ENCODE measurements at regions not wholly inside any gene's neighbourhood (a gene's known extent, or its start where the extent isn't known, plus 50 kb on each side); places are given as distances from the start of the nearest gene placed in this dataset.
"Not testable (repeated sequence)": the region's sequence is repeated elsewhere in the genome, so short reads cannot be mapped to it uniquely, and the experiment has no call there.

DNA sequence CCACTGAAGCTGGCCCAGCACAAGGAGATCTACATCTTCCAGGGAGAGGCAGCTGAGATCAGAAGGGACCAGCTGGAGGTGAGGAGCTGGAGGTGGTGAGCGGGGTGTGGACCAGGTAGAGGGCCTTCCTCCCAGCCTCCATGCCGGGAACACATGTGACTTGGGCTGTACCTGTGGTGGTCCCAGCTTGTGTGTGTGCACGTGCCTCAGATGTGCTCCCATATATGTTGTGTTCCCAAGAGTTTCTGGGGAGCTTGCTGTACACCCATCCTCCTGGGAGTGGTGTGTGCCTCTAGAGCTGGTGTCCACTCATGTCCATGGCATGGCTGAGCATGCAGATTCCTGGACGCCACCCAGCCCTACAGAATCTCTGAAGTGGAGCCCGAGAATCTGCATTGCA is 183.7 kb upstream of the AKAP13 start:
- DNase-seq: not testable (repeated sequence)

DNA sequence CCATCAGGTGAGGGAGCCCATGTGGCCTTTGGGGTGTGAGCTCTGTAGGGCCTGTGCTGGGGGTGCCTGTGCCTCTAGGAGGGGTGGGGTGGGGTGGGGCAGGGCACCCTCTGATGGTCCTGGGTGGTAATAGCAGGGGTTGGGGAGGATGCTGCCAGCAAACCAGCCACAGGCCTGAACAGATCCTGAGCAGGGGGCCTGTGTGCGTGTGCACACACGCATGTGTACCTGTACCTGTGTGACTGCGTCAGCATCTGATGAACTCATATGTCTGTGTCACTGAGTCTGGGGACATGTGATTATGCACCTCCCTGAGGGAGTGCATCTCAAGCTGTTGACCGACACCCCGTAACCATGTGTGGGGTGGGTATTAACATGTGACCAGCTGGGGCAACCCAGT is 182.8 kb upstream of the AKAP13 start:
- not testable (repeated sequence) for DNase-seq

DNA sequence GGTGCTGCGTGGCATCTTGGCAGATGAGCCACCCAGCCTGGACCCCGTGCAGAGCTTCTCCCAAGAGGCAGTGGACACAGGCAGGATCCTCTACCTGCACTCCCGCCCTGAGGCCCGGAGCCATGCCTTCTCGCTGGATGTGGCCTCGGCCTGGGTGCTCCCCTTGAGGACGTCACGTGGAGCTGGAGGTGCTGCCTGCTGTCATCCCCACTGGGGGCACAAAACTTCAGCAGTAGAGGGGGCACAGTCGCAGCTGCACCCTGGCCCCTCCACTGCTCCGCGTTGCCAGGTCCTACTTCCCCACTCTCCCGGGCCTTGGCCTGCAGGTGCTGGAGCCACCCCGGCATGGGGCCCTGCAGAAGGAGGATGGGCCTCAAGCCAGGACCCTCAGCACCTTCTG is 182.0 kb upstream of the AKAP13 start:
- not testable (repeated sequence) for DNase-seq

DNA sequence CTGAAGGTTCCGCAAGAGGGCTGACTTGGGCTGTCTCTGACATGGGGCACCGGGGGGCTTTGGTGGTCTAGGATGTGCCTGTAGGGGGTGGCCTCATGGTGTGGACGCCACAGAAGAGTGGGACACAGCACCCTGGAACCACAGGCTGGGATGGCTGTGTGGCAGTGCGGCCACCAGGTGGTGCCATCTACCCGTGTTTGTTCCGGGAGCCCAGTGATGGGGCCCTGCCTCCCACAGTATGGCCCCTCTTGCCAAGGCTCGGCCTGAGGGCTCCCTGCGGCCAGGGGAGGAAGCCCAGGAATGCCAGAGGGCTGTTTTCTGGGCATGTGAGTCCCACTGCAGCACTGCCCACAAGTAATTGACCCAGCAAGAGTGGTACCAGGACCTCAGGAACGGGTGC is 180.2 kb upstream of the AKAP13 start:
- DNase-seq: not testable (repeated sequence)

DNA sequence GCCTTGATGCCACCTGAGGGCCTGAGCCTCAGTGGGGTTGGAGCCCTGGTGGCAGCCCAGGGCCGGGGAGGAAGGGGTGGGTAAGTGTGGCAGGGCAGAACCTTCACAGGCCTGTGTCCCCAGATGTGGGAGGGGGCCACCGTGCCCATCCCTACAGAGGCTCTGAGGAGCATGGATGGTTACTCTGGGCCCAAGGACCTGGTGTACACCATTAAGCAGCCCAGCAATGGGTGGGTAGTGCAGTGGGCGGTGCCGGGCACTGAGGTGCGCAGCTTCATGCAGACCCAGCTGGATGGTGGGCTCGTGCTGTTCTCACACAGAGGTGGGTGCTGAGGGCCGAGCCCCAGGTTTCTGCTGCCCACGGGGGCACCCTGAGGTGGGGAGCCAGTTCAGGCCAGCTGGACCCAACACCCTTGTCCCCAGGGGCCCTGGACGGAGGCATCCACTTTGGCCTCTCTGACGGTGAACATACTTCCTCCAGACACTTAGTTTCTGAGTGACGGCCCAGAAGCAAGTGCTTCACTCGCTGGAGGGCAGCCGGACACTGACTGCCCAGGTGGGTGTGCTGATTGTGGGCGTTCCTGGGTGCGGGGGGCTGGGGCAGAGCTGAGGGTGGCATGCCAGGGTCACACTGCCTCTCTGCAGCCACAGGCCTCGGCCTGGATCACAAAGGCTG is 179.1 kb upstream of the AKAP13 start:
- not testable (repeated sequence) for DNase-seq

DNA sequence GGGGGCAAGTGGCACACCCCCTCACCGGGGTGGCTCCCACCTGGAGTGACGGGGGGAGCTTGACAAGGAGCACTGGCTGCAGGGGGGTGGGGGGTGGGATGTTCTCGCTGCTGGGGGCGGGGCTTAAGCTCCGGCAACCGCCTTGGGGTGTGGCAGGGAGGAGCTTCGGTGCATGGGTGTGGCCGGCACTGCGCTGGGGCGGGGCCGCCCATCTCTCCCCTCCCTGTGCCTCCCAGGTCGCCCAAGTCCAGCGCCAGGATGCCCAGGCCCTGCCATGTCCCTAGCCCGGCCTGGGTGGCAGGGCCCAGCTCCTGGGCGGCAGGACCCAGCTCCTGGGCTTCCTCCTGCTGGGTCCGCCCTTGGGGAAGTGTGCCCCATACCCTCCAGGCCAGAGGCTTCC is 175.9 kb upstream of the AKAP13 start:
- DNase-seq: not testable (repeated sequence)

DNA sequence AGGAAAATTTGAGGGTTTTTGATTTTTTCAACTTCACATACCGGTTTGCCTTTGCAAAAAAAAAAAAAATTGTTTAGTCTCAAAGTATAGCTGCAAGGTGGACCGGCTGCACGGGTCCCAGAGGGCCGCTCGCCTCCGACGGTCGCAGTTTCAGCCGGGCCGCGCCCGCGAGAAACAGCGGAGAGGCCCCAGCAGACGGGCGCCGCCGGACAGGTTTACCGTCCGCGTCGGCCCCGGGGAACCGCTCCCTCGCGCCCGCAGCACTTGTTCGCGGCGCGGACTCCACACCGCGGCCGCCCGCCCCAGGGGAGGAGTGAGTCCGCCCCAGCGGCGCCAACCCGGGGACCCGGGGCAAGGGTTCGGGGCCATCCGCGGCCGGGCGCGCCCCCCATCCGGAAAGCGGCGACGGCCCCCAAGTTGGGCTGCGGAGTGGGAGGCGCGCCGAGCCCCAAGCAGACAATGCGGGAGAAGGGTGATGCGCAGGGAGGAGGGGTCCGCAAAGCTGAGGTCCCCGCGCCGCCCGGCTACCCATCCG is 146.5 kb upstream of the AKAP13 start:
- not testable (repeated sequence) for DNase-seq

DNA sequence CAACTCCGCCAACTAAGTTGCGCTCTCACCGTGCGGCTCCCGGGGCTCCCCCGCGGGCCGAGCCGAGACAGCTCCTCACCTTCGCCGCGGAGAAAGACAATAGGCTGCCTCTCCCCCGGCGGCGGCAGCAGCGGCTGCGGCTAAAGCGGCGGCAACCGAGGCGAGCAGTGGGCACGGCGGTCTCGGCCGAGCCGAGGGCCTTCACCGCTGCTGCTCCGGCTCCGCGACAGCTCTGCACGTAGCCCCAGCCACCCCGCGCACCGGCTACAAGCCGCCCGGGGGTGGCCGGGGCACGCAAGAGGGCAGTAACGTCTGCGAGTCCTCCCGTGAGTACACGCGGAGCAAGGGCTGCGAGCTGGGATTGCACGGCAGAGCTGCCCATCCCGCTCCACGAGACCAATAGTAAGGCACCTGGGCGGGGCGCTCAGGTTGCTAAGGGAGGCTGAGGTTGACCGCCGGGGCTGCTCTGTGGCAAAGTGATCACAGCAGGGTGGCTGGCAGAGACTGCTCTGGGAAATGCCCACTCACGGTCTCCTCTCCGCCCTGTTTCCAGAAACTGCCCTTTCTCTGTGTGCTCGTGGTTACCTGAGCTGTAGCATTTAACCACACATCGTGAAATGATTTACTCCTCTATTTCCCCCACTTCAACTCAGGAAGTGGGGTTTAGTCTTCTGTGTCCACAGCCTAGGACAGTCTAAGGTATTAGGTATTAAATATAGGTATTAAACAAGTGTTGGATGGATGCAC is 145.8 kb upstream of the AKAP13 start:
- DNase-seq: not testable (repeated sequence)

DNA sequence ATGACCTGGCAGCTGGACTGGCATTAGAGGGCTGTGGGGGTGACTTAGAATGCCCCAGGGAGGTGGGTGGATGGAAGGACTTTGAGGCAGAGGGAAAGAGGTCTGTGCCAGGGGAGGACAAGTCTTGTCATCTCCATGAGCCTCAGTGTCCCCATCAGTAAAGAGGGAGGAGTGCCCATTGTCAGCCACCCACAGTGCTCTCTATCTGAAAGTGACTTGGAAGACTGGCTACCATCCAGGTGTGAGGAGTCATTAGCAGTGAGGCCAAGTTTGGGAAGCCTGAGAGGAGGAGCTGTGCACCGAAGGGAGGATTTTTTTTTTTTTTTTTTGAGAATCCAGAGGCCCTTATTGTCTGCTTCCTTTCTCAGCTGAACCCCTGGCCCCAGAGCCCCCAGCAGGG is 136.3 kb upstream of the AKAP13 start:
- DNase-seq: not testable (repeated sequence)

DNA sequence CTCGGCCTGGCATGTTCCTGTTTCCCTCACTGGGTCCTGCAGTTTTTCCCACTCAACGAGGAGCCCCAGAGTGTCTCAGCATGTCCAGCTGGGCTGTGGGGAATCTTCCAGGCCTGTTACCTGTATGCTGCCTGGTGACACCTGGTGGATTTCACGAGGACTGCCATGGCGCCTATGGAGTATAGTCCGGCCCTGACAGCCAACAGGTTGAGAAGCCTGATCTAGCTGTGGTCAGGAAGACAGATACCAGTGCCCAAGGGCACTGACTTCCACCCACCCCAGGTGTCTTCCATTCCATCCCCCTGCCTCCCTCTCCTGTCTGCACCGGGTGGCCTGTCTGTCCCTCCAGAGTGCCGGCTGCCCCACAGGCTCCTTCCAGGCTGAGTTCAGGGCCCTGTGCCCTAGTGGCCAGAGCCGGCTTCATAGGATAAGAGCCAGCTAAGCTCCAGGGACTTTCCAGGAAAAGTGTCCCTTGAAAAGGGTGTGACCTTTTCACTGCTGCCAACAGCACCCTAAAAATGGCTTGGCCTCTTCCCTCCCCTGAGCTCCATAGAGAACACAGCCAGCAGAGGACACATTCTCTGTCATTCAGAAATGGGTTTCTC is 129.4 kb upstream of the AKAP13 start:
- DNase-seq: not testable (repeated sequence)

DNA sequence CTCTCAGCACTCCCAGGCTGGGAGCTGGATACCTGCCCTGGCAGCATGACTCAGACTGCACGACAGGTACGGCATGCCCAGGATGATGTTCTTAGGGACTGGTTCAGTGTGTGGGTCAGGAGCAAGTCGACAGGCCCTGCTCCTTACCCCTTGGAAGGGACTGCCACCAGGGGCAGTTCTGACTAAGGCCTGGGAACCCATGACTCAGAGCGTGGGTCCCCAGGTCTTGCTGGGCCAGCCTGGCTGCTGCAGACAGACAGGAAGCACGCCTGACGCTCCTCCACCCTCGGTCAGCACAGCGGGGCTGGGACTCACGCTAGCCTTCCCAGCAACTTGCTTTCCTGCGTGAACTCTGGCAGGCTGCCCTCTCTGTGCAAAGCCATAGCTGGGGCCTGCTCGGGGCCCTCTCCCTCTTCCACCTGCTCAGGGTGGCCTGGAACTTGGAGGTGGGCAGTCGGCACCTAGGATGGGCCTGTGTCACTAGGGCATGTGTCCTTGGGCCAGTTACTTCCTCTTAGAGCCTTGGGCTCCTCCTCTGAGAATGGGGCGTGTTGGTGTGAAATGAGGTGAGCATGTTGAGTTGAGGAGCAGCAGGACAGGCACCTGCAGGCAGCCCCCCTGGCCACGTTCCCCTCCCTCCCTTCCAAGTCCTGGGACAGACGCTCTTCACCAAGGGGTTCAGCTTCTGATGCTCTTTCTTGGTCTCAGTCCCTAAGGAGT is 127.0 kb upstream of the AKAP13 start:
- not testable (repeated sequence) for DNase-seq

DNA sequence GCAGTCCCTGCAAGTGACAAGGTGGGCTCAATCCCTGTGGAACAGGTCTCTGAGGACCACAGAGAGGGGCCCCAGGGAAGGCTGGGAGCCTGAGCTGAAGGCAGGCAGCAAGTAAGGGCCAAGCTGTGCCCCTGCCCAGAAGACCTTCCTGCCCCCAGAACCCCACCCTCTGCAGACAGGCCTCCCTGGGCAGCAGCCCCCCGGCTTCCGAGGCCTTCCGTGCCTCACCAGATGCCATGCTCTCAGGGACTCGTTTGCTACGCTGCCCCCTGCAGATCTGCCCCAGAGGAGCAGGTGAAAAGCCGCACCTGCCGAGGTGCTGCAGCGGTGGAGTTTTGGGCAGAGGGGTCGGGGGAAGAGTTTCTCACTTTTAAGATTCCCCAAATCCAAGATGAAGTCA is 125.4 kb upstream of the AKAP13 start:
- not testable (repeated sequence) for DNase-seq

DNA sequence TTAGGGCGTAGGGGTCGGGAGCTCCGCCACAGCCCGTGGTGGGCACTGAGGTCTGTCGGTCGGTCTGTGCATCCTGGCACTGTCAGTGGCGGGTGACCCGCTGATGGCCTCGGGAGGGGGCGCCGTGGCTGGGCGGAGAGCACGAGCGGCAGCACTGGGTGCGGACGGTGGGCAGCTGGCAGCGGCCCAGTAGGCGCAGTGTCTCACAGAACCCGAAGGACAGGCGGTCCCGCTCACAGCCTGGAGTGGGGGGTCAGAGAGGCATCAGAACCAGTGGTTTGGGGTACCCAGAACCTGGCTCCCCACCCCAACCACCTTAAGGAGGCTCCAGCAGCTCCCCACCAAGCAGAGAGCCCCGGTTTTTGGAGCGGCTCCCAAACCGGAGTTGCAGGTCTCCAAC is 124.9 kb upstream of the AKAP13 start:
- DNase-seq: not testable (repeated sequence)

DNA sequence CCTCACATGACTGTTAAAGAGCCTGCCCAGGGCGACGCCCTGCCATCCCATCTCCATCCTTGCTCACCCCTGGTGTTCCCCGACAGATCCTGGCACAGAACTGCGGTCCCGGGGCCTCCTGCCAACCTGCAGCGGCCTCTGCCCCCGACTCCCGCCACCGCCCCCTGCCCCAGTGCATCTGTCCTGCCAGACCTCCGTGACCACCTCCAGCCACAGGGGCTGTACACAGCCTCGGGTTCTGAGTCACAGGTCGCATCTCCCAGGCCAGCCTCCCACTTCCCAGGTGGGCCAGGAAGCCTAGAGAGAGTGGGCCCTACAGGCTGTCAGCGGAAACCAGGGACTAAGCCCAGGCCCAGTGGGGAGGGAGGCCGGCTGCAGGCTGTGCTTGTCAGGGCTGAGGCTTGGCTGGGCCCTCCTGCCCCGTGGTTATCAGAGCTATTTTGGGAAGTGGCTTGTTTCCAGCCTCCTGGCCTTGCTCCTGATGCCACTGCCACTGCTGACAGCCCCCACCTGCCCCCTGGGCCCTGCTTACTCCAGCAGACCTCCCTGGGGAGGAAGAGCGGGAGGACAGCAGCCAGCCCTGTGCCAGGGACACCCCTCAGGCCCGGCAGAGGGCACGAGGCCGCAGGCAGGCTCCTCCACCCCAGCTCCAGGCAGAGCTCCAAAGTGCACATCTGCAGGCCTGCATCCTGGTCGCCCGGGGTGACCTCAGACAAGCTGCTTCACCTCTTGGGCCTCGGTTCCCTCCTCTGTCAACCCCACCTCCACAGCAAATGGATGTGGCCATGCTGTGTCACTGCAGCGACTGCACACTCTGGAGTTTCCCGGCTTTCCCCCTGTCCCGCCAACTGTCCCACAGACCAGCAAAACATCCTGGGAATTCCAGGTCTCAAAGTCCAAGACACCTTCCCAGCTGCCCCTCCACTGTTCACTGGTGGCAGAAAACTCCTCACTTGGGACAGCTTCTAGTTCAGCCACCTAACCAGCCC is 124.1 kb upstream of the AKAP13 start:
- DNase-seq: peak; percentile 9 to 41 (median 22)

DNA sequence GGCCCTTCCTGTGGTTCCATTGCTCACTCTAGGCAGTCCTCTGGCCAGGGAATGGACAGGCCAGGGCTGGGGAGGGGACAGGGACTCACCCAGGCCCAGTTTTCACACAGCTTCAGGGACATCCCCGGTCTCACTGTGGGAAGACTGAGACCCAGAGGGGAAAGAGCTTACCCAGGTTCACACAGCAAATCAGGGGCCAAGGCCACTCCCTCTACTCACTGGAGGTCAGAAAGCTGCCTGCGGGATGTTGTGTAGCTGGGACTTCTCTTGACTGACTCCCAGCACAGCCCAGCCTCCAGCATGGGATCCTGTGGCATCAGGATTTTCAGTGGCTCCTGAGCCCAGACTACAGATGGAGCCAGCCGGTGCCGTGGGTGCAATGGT is 122.3 kb upstream of the AKAP13 start:
- peak in 1 of 3 donors; percentile 9 for DNase-seq

DNA sequence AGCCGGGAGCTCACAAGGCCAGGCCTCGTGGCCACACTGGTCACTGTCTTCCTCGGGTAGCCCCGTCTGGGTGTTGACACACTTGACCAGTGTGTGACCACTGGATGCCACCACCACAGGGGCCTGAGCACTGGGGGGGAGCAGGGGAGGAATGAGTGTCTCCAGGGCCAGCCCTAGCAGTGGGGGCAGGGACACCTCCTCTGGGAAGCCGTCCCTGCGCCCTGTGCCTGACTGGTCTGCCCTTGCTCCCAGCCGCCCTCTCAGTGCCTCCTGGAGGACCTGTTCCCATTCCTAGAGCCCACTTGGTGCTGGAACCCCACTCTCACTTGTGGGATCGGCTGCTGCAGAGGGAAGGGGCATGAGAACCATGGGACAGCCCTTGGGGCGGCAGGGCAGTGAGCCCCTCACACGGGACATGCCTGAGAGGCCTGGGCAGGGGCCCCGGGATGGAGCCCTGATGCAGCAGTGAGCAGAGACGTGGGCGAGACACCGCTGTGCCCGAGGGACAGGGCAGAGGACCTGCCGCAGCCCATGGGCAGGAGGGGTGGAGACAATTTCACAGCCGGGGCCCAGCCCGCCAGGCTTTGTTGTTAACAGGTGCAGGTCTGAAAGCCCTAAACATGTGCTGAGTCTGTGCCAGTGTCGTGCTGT is 121.7 kb upstream of the AKAP13 start:
- DNase-seq: not testable (repeated sequence)

DNA sequence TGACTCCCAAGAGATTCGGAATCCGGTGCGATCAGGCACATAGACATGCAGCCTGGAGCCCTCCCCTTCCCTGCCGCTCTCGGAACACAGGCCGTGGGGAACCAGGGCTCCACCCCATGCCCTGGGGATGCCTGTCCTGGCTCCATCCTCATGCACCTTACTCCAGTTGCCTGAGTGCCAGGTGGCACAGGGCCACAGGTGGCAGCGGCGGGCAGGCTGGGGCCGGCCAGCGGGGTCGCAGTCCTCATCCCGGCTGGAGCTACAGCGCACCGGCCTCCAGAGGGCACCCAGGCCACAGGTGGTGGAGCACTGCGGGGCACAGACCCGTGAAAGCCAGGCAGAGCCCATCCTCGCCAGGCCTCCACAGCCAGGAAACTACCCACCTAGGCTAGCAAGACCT is 119.9 kb upstream of the AKAP13 start:
- DNase-seq: not testable (repeated sequence)

DNA sequence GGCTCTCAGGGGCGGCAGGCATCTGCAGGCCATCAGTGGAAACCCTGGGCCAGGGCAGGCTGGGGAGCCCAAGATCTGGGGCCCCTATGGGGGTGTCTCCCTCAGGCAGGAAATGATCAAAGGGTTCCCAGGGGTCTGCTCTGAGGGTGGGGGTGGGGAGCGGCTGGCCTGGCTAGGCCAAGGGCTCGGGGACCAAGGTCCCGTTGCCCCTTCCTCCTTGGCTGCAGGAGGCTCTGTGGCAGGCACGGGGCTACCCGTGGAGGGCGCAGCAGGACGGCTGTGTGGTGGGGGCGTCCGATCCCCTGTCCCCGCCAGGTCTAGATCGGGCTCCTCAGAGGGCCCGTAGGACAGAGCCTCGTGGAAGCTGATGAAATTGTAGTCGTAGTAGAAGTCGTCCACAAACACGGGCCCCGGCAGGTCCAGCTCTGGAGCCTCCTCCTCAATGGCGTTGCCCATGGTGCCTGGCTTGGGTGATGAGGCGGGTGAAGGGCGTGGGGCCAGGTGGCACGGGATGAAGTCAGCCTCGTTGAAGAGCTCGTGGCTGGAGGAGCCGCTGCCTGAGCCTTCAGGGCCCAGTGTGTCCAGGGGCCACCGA is 117.8 kb upstream of the AKAP13 start:
- DNase-seq: not testable (repeated sequence)

DNA sequence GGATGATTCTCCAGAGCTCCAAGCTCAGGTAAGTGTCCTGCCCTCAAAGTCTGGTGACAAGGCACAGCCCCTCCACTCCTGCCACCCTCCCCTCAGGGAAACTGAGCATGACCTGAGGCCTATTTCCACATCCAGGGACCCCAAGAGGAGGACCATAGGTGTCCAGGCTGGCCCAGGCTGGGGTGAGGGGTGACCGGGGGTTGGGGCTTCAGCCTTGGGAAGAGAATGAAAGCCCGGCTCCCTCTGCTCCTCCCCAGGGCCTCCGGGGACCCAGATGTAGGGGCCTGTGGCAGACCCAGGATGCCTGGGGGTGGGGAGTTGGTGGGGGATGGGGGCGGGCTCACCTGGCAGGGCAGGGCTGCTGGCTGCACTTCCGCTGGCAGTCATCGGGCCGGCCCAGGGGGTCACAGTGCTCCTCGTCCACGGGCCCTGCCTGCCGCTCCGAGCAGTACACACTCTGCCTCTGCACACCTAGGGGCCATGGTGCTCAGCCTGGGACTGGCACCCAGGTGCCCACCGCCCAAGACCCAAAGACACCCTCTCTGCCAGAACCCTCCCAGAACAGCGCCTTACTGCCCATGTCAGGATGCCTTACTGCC is 116.5 kb upstream of the AKAP13 start:
- DNase-seq: not testable (repeated sequence)

All from muscle of back (tissue), 3 donors.